GM23338 (cell line): ENCODE measurements at regions not wholly inside any gene's neighbourhood (a gene's known extent, or its start where the extent isn't known, plus 50 kb on each side); places are given as distances from the start of the nearest gene placed in this dataset.

ENCODE experiments used
- CREB1 ChIP-seq: fragments of 250-450 bp; sonication (Bioruptor Pico); IDR thresholded peaks from 2 replicates; pipeline ENCODE4 v1.5.0; 2020; ENCODE audit warnings: low read depth, mild to moderate bottlenecking, moderate library complexity
- EZH2 ChIP-seq: fragments of 200-600 bp; sonication (generic); IDR thresholded peaks from one replicate; pipeline ENCODE4 v1.8.0; 2017; ENCODE audit warnings: antibody characterized with exemption, mild to moderate bottlenecking, low read depth; ENCODE audit not compliant: unreplicated experiment
- EZH2phosphoT487 ChIP-seq: fragments of 200-600 bp; sonication (generic); IDR thresholded peaks from one replicate; pipeline ENCODE4 v1.8.1; 2018; ENCODE audit warnings: antibody characterized with exemption; ENCODE audit not compliant: unreplicated experiment
- JUNB ChIP-seq: IDR thresholded peaks from one replicate; pipeline ENCODE4 v1.6.1; 2016; ENCODE audit warnings: antibody characterized with exemption; ENCODE audit not compliant: unreplicated experiment
- POLR2AphosphoS5 ChIP-seq: IDR thresholded peaks from 2 replicates; pipeline ENCODE4 v1.6.1; 2016; ENCODE audit warnings: antibody characterized with exemption, low read depth
- TF ChIP-seq, protein P1 (sequence below), 2 experiments: fragments of 200-600 bp in 1 of 2; sonication (generic) in 1 of 2; conservative IDR thresholded peaks; 2 replicates each; pipeline versions ENCODE4 v1.5.1 to v1.6.1; 2016 to 2017; ENCODE audit warnings: antibody characterized with exemption in 2 of 2, low read depth in 2 of 2, mild to moderate bottlenecking in 2 of 2, moderate library complexity in 1 of 2
- TF ChIP-seq, protein P2 (sequence below): IDR thresholded peaks from one replicate; pipeline ENCODE4 v1.6.1; 2018; ENCODE audit warnings: antibody characterized with exemption; ENCODE audit not compliant: unreplicated experiment

DNA sequence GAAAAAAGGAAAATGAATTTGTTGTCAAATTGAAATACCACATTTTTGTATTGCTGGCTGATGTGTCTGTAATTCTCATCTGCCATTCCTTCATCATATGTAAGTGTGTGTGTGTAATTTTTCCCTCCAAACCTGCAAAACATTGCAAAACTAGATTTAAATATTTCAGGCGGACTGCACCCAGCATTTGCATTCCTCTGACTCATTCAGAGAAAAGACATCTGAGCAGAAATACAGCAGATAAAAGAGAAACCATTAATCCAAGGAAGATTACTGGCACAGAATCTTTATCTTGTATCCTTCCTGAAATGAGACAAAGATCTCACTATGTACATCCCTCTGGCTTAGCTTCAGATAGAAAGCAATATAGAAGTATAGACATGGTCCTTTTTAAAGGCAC, 275.3 kb downstream of the TMEM38B start:
- TF ChIP-seq, protein P1, sequence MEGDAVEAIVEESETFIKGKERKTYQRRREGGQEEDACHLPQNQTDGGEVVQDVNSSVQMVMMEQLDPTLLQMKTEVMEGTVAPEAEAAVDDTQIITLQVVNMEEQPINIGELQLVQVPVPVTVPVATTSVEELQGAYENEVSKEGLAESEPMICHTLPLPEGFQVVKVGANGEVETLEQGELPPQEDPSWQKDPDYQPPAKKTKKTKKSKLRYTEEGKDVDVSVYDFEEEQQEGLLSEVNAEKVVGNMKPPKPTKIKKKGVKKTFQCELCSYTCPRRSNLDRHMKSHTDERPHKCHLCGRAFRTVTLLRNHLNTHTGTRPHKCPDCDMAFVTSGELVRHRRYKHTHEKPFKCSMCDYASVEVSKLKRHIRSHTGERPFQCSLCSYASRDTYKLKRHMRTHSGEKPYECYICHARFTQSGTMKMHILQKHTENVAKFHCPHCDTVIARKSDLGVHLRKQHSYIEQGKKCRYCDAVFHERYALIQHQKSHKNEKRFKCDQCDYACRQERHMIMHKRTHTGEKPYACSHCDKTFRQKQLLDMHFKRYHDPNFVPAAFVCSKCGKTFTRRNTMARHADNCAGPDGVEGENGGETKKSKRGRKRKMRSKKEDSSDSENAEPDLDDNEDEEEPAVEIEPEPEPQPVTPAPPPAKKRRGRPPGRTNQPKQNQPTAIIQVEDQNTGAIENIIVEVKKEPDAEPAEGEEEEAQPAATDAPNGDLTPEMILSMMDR (conservative IDR thresholded peaks at IDR 0.05; ENCODE audit: low read depth in 2 of 2): no peak
- TF ChIP-seq POLR2AphosphoS5 (no peak), EZH2phosphoT487 (no peak), CREB1 (CRISPR knock-in tag) (no peak), JUNB (no peak), EZH2 (no peak)
- TF ChIP-seq, protein P2, sequence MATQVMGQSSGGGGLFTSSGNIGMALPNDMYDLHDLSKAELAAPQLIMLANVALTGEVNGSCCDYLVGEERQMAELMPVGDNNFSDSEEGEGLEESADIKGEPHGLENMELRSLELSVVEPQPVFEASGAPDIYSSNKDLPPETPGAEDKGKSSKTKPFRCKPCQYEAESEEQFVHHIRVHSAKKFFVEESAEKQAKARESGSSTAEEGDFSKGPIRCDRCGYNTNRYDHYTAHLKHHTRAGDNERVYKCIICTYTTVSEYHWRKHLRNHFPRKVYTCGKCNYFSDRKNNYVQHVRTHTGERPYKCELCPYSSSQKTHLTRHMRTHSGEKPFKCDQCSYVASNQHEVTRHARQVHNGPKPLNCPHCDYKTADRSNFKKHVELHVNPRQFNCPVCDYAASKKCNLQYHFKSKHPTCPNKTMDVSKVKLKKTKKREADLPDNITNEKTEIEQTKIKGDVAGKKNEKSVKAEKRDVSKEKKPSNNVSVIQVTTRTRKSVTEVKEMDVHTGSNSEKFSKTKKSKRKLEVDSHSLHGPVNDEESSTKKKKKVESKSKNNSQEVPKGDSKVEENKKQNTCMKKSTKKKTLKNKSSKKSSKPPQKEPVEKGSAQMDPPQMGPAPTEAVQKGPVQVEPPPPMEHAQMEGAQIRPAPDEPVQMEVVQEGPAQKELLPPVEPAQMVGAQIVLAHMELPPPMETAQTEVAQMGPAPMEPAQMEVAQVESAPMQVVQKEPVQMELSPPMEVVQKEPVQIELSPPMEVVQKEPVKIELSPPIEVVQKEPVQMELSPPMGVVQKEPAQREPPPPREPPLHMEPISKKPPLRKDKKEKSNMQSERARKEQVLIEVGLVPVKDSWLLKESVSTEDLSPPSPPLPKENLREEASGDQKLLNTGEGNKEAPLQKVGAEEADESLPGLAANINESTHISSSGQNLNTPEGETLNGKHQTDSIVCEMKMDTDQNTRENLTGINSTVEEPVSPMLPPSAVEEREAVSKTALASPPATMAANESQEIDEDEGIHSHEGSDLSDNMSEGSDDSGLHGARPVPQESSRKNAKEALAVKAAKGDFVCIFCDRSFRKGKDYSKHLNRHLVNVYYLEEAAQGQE: no peak
